Type B pancreatic cell (in vitro differentiated cells): ENCODE measurements at regions not wholly inside any gene's neighbourhood (a gene's known extent, or its start where the extent isn't known, plus 50 kb on each side); places are given as distances from the start of the nearest gene placed in this dataset.

ENCODE experiments used
- DNase-seq: peaks from one replicate; pipeline ENCODE4 v3.0.0; 2021; ENCODE audit warnings: mixed read lengths; ENCODE audit not compliant: unreplicated experiment; ENCODE audit errors: extremely low spot score
- H3K27ac Mint-ChIP-seq: 2 replicates; pipeline ENCODE4 v1.8.0; 2021; ENCODE audit warnings: mild to moderate bottlenecking, mixed read lengths
- H3K27me3 Mint-ChIP-seq: 2 replicates; pipeline ENCODE4 v1.8.0; 2021; ENCODE audit warnings: mixed read lengths
- H3K36me3 Mint-ChIP-seq: 2 replicates; pipeline ENCODE4 v1.8.0; 2021; ENCODE audit warnings: mixed read lengths
- H3K4me1 Mint-ChIP-seq: one replicate; pipeline ENCODE4 v1.8.0; 2021; ENCODE audit warnings: mixed read lengths; ENCODE audit not compliant: unreplicated experiment
- H3K4me3 Mint-ChIP-seq: 2 replicates; pipeline ENCODE4 v1.8.0; 2021; ENCODE audit warnings: mild to moderate bottlenecking, mixed read lengths
- H3K9me3 Mint-ChIP-seq: 2 replicates; pipeline ENCODE4 v1.8.0; 2021; ENCODE audit warnings: mixed read lengths
- TF ChIP-seq, protein P1 (sequence below): fragments of 200-600 bp; sonication (generic); conservative IDR thresholded peaks from 2 replicates; pipeline ENCODE4 v1.5.0; 2021; ENCODE audit warnings: antibody characterized with exemption, mild to moderate bottlenecking

DNA sequence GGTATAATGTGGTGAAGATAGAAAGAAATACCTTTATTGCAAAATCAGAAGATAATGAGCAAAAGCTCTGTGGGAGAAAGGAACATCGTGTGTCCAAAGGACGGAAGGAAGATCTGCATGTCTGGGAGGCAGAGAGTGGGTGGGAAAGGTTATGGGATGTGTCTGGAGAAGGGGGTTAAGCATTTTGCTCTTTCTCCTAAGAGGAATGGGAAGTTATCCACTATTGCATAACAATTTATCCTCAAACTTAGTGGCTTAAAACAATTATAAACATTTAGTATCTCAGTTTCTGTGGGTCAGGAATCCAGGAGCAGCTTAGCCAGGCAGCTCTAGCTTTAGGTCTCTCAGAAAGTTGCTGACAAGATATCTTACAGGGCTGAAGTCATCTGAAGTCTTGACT, 229.1 kb upstream of the CITED2 start:
- Mint-ChIP-seq H3K4me3 (no peak overlapping the region), H3K9me3 (no peaks in the 10 kb centered on the region), H3K36me3 (no peaks in the 10 kb centered on the region), H3K27me3 (no peaks in the 10 kb centered on the region), H3K4me1 (peaks cover 25% of the 10 kb centered on the region), H3K27ac (no peak overlapping the region)
- TF ChIP-seq, protein P1, sequence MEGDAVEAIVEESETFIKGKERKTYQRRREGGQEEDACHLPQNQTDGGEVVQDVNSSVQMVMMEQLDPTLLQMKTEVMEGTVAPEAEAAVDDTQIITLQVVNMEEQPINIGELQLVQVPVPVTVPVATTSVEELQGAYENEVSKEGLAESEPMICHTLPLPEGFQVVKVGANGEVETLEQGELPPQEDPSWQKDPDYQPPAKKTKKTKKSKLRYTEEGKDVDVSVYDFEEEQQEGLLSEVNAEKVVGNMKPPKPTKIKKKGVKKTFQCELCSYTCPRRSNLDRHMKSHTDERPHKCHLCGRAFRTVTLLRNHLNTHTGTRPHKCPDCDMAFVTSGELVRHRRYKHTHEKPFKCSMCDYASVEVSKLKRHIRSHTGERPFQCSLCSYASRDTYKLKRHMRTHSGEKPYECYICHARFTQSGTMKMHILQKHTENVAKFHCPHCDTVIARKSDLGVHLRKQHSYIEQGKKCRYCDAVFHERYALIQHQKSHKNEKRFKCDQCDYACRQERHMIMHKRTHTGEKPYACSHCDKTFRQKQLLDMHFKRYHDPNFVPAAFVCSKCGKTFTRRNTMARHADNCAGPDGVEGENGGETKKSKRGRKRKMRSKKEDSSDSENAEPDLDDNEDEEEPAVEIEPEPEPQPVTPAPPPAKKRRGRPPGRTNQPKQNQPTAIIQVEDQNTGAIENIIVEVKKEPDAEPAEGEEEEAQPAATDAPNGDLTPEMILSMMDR = no peak
- no peak for DNase-seq

DNA sequence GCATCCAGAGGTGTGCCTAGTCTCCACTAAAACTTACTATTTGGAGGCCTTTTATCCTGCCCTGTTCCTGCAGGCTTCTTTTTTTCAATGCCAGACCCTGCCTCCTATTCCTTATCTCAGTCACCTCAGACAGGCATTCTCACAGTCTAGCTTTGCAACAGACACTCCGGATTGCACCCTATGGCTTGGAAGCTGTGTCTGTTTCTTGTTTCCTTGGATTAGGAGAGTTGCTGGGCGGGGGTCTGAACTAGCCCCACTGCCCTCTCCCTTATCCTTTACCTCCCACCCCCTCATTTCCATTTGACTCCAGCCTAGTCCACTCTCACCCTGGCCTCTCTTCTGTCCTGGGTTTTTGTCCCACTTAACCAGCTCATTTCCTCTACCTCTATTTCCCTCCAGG, 228.1 kb upstream of the CITED2 start:
- Mint-ChIP-seq H3K4me3 (no peak overlapping the region), H3K4me1 (peaks cover 22% of the 10 kb centered on the region), H3K27me3 (no peaks in the 10 kb centered on the region), H3K9me3 (no peaks in the 10 kb centered on the region), H3K27ac (peak overlapping the region; percentile 44), H3K36me3 (no peaks in the 10 kb centered on the region)
- no peak for DNase-seq
- TF ChIP-seq, protein P1 = no peak

DNA sequence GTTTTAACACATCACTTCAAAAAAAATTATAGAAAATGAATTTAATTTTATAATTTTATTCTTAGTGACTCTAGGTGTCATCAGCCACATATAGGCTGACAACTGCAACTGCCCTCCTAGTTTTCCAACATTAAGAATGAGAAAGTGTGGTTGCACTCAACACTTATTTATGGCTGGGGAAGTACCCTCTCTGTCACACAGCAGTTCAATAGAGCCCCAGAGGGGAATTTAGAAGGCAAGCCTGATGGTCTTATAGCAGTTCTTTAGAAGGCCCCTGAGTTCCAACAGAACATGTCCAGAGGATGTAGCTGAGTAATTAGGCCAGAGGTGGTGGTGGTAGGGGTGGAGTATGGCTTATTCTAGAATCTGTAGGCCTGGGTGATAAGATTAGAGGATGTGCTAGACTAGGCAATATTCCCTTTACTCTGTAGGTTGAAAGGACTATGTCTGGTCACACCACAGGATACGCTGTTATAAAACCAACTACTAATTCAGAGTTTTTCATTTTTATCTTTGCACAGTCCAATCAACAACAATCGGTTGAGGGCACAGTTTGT, 226.5 kb upstream of the CITED2 start:
- Mint-ChIP-seq H3K4me3 (no peak overlapping the region), H3K4me1 (peaks cover 23% of the 10 kb centered on the region), H3K9me3 (no peaks in the 10 kb centered on the region), H3K36me3 (no peaks in the 10 kb centered on the region), H3K27me3 (no peaks in the 10 kb centered on the region), H3K27ac (no peak overlapping the region)
- no peak for DNase-seq
- TF ChIP-seq, protein P1 = no peak

DNA sequence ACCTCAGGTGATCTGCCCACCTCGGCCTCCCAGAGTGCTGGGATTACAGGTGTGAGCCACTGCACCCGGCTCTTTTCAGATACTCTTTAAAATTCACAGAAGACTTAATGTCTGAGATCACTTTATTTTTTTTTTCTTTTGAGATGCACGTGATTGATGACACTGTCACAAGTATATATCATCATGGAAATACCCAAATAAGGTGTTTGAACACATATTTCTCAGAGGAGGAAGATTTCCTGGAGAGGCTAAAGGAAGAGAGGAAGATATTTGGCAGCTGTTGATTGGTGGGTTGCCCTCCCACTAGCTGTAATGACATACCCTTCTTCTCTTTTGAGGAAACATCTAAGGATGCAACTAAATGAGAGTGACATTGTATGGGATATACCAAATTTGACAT, 225.9 kb upstream of the CITED2 start:
- TF ChIP-seq, protein P1 = no peak
- no peaks in the 10 kb centered on the region for H3K27me3 Mint-ChIP-seq
- H3K4me3 Mint-ChIP-seq = no peak overlapping the region
- H3K4me1 Mint-ChIP-seq = peaks cover 26% of the 10 kb centered on the region
- no peak for DNase-seq
- H3K9me3 Mint-ChIP-seq = no peaks in the 10 kb centered on the region
- H3K27ac Mint-ChIP-seq = no peak overlapping the region
- H3K36me3 Mint-ChIP-seq = no peaks in the 10 kb centered on the region

DNA sequence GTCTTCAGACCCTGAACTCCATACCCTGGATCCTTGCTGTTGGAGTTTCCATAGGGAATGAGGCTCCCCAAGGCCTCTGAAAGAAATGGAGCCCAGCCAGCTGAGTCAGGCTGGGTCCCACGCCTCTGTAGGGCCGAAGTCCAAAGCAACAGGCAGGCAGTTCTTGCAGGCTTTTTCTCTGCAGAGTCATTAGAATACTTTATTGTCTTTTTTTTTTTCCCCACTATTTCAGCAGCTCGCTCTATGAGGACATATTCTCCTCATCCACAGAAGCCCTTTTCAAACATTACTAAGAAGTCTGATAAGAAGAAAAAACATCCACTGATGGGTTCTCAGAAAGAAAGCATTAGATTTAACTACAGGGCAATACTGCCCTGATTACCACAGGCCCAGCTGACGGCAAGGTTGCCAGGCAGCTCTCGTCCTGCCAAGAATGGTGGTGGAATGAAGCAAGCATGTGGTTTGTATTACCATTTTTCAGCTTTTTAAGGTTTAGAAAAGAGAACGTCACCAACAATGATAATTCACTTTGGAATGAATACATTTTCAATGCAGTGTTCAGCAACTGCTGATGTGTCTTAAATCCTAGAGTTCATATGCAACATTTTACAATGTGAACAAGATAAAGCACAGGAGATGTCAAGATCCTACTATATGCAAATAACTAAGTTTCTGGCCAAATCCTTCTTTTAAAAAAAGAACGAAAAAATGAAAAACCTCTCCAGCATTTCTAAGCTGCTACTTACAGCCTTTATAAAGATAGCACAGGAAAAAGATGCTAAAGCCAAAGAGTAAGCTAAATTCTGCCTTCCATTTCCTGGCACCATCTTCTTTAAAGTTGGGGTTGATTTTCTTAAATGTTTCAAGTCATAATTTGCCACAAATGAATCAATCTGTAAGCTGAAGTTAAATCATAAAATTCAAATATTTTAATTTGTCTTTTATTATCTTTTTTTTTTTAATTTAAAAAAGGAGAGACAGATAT, 223.6 kb upstream of the CITED2 start:
- Mint-ChIP-seq H3K9me3 (no peaks in the 10 kb centered on the region), H3K27me3 (no peaks in the 10 kb centered on the region), H3K27ac (peak overlapping the region; percentile 74), H3K36me3 (no peaks in the 10 kb centered on the region), H3K4me1 (peaks cover 35% of the 10 kb centered on the region), H3K4me3 (peak overlapping the region; percentile 44)
- DNase-seq = no peak
- TF ChIP-seq, protein P1 = no peak
